HCT116 (cell line): ENCODE measurements at regions not wholly inside any gene's neighbourhood (a gene's known extent, or its start where the extent isn't known, plus 50 kb on each side); places are given as distances from the start of the nearest gene placed in this dataset.

Experiments
- ATAC-seq: fragments of 200-7000 bp; cut with Tn5 transposase; 2 replicates; pipeline ENCODE4 v1.9.1; 2020; ENCODE audit warnings: mild to moderate bottlenecking, moderate library complexity
- BruUV-seq: library from RNA; stranded (reverse); fragments of 400-500 nt; replicated peaks from 2 replicates; lab custom pipeline; 2021; lab: Mats Ljungman, UMichigan
- CTCF ChIA-PET: fragments of 300-600 bp; sonication (Branson Sonifier 250); formaldehyde crosslinking; loops from one replicate; lab custom pipeline; 2021; ENCODE audit warnings: antibody characterized with exemption; lab: Charles Lee
- POLR2A ChIA-PET: fragments of 300-600, 350-600 bp; sonication (Branson Sonifier 250); formaldehyde crosslinking; loops from one replicate; lab custom pipeline; 2021; ENCODE audit warnings: antibody characterized with exemption; lab: Charles Lee
- RAD21 ChIA-PET, 2 experiments: fragments of 300-600 bp; sonication (Branson Sonifier 250); formaldehyde crosslinking; loops; one replicate each; lab custom pipeline; 2023; ENCODE audit warnings: low total read pairs in 2 of 2; ENCODE audit not compliant: uncharacterized antibody in 2 of 2, unreplicated experiment in 2 of 2, low non-redundant PET in 1 of 2; lab: Charles Lee
- DNase-seq: peaks from one replicate; pipeline ENCODE4 v3.0.0-alpha.2; 2010; ENCODE audit warnings: low read depth, low spot score
- H2AFZ ChIP-seq: fragments of 200-600 bp; shearing (Covaris generic), sonication (generic); 2 replicates; pipeline ENCODE4 v1.6.1; 2017; ENCODE audit warnings: low read depth, mixed run types, mixed read lengths, antibody characterized with exemption, low read length; ENCODE audit not compliant: poor library complexity, severe bottlenecking
- H3K27ac ChIP-seq: 2 replicates; pipeline ENCODE4 v1.5.1; 2012; ENCODE audit warnings: low read depth, low read length
- H3K27me3 ChIP-seq: fragments of 200-600 bp; sonication (generic); 2 replicates; pipeline ENCODE4 v1.6.1; 2016; ENCODE audit warnings: mixed run types, low read length, mixed read lengths; ENCODE audit not compliant: insufficient read depth
- H3K36me3 ChIP-seq, 2 experiments: fragments of 200-500 bp in 1 of 2; fragments of 200-600 bp in 1 of 2; sonication (Bioruptor generic) in 1 of 2; sonication (generic) in 1 of 2; 2 replicates each; pipeline versions ENCODE4 v1.5.1 to v1.6.1; 2014 to 2016; ENCODE audit warnings: low read length in 2 of 2, inconsistent platforms in 1 of 2, mixed read lengths in 1 of 2, mixed run types in 1 of 2; ENCODE audit not compliant: insufficient read depth in 2 of 2, control insufficient read depth in 1 of 2
- H3K4me1 ChIP-seq, 2 experiments: fragments of 200-600 bp in 1 of 2; sonication (generic) in 1 of 2; 2 replicates each; pipeline versions ENCODE4 v1.5.1 to v1.6.1; 2012 to 2017; ENCODE audit warnings: low read length in 2 of 2, inconsistent platforms in 1 of 2, mild to moderate bottlenecking in 1 of 2, mixed read lengths in 1 of 2, mixed run types in 1 of 2, moderate library complexity in 1 of 2; ENCODE audit not compliant: insufficient read depth in 2 of 2, control insufficient read depth in 1 of 2
- H3K4me2 ChIP-seq: fragments of 200-600 bp; sonication (generic); 2 replicates; pipeline ENCODE4 v1.6.1; 2017; ENCODE audit warnings: mixed run types, low read length, mixed read lengths
- H3K4me3 ChIP-seq, 2 experiments: fragments of 200-600 bp in 1 of 2; sonication (generic) in 1 of 2; replicated peaks in 1 of 2; 2 replicates each; pipeline ENCODE4 v1.5.1; 2011 to 2016; ENCODE audit warnings: low read length in 2 of 2, control low read depth in 1 of 2, low read depth in 1 of 2, mild to moderate bottlenecking in 1 of 2, mixed read lengths in 1 of 2, mixed run types in 1 of 2
- H3K79me2 ChIP-seq: fragments of 200-600 bp; sonication (generic); 2 replicates; pipeline ENCODE4 v1.6.1; 2017; ENCODE audit warnings: mild to moderate bottlenecking, mixed run types, low read length, moderate library complexity, mixed read lengths; ENCODE audit not compliant: insufficient read depth
- H3K9ac ChIP-seq: fragments of 200-600 bp; sonication (generic); 2 replicates; pipeline ENCODE4 v1.6.1; 2016; ENCODE audit warnings: low read length, mixed read lengths
- H3K9me2 ChIP-seq: fragments of 200-600 bp; sonication (generic), shearing (Covaris generic); 2 replicates; pipeline ENCODE4 v1.6.1; 2017; ENCODE audit warnings: mixed run types, mild to moderate bottlenecking, moderate library complexity; ENCODE audit not compliant: insufficient read depth
- H3K9me3 ChIP-seq, 2 experiments: fragments of 200-500 bp in 1 of 2; fragments of 200-600 bp in 1 of 2; sonication (Bioruptor generic) in 1 of 2; sonication (generic) in 1 of 2; 2 replicates each; pipeline ENCODE4 v1.6.1; 2014 to 2017; ENCODE audit warnings: low read length in 2 of 2, mixed read lengths in 2 of 2, inconsistent platforms in 1 of 2, low read depth in 1 of 2, mild to moderate bottlenecking in 1 of 2, mixed run types in 1 of 2, moderate library complexity in 1 of 2; ENCODE audit not compliant: control insufficient read depth in 1 of 2, insufficient read depth in 1 of 2
- H4K20me1 ChIP-seq: fragments of 200-600 bp; sonication (generic), shearing (Covaris generic); 2 replicates; pipeline ENCODE4 v1.6.1; 2017; ENCODE audit warnings: mixed run types, mild to moderate bottlenecking, moderate library complexity; ENCODE audit not compliant: insufficient read depth
- CBX3 ChIP-seq: IDR thresholded peaks from 2 replicates; pipeline ENCODE4 v1.6.1; 2012; ENCODE audit warnings: low read depth
- CEBPB ChIP-seq: IDR thresholded peaks from 2 replicates; pipeline ENCODE4 v1.6.1; 2012; ENCODE audit warnings: low read depth
- ELF1 ChIP-seq: IDR thresholded peaks from 2 replicates; pipeline ENCODE4 v1.6.1; 2012; ENCODE audit warnings: low read depth, borderline replicate concordance
- POLR2A ChIP-seq: IDR thresholded peaks from 2 replicates; pipeline ENCODE4 v1.7.0; 2011; ENCODE audit warnings: borderline replicate concordance; ENCODE audit not compliant: insufficient read depth, insufficient read length; ENCODE audit errors: extremely low read depth
- RAD21 ChIP-seq: IDR thresholded peaks from 2 replicates; pipeline ENCODE4 v1.6.1; 2012; ENCODE audit warnings: low read depth, mild to moderate bottlenecking
- TCF7L2 ChIP-seq: IDR thresholded peaks from 2 replicates; pipeline ENCODE4 v1.7.0; 2011; ENCODE audit warnings: borderline replicate concordance, inconsistent platforms; ENCODE audit not compliant: insufficient read depth, insufficient read length; ENCODE audit errors: extremely low read depth
- YY1 ChIP-seq: IDR thresholded peaks from 2 replicates; pipeline ENCODE4 v1.6.1; 2011; ENCODE audit warnings: low read length, low read depth, moderate library complexity, mild to moderate bottlenecking; ENCODE audit not compliant: insufficient replicate concordance; ENCODE audit errors: extremely low read depth
- intact Hi-C: fragments of 100-400 bp; cut with micrococcal nuclease; formaldehyde crosslinking; loops from 2 replicates; pipeline ENCODE4 v1.10.0; 2022
- TF ChIP-seq, protein P1 (sequence below): IDR thresholded peaks from 2 replicates; pipeline ENCODE4 v1.6.1; 2012; ENCODE audit warnings: low read depth
- TF ChIP-seq, protein P2 (sequence below): IDR thresholded peaks from 2 replicates; pipeline ENCODE4 v1.6.1; 2012

DNA sequence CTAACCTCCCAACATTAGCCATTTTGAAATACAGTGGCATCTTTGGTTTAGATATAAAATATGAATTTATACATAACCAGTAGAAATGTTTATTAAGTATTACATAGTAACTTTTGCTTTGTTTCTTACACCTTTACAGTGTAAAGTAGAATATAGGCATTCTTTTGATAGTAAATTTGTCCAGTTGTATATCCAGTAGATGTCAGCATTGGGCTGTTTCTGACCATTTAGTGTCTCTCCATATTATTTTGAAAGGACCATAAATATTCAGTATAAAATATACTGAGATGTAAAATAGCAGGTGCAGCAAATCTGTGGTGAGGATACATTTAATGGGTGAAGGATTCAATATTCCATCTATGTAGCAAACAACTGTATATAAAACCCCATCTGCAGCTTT, 115.8 kb upstream of the ZRANB2 start:
- TF ChIP-seq, protein P1, sequence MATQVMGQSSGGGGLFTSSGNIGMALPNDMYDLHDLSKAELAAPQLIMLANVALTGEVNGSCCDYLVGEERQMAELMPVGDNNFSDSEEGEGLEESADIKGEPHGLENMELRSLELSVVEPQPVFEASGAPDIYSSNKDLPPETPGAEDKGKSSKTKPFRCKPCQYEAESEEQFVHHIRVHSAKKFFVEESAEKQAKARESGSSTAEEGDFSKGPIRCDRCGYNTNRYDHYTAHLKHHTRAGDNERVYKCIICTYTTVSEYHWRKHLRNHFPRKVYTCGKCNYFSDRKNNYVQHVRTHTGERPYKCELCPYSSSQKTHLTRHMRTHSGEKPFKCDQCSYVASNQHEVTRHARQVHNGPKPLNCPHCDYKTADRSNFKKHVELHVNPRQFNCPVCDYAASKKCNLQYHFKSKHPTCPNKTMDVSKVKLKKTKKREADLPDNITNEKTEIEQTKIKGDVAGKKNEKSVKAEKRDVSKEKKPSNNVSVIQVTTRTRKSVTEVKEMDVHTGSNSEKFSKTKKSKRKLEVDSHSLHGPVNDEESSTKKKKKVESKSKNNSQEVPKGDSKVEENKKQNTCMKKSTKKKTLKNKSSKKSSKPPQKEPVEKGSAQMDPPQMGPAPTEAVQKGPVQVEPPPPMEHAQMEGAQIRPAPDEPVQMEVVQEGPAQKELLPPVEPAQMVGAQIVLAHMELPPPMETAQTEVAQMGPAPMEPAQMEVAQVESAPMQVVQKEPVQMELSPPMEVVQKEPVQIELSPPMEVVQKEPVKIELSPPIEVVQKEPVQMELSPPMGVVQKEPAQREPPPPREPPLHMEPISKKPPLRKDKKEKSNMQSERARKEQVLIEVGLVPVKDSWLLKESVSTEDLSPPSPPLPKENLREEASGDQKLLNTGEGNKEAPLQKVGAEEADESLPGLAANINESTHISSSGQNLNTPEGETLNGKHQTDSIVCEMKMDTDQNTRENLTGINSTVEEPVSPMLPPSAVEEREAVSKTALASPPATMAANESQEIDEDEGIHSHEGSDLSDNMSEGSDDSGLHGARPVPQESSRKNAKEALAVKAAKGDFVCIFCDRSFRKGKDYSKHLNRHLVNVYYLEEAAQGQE, result no peak
- TF ChIP-seq CBX3, result no peak
- TF ChIP-seq, protein P2, sequence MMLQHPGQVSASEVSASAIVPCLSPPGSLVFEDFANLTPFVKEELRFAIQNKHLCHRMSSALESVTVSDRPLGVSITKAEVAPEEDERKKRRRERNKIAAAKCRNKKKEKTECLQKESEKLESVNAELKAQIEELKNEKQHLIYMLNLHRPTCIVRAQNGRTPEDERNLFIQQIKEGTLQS, result no peak
- no peak for TF ChIP-seq TCF7L2
- no peak for TF ChIP-seq CEBPB
- 0 out of 2 replicates have a peak, but pooled peaks have one; percentile 23 for TF ChIP-seq RAD21
- TF ChIP-seq YY1, result no peak
- no peak for TF ChIP-seq ELF1
- TF ChIP-seq POLR2A, result no peak
- Histone ChIP-seq H3K4me2 (no peak overlapping the region), H3K79me2 (no peaks in the 10 kb centered on the region), H3K9me2 (no peaks in the 10 kb centered on the region), H3K36me3 (no peaks in the 10 kb centered on the region), H4K20me1 (no peaks in the 10 kb centered on the region), H3K4me1 (no peaks in the 10 kb centered on the region), H3K27me3 (no peaks in the 10 kb centered on the region), H3K27ac (no peak overlapping the region), H2AFZ (no peak overlapping the region), H3K9ac (no peak overlapping the region), H3K4me3 (no peak overlapping the region), H3K9me3 (no peaks in the 10 kb centered on the region)
- DNase-seq (no peak), ATAC-seq (no peak)
- intact Hi-C loops, result no loop called here
- ChIA-PET CTCF (no interaction called here), POLR2A (no interaction called here), RAD21 (no interaction called here)
- no TSS peak for BruUV-seq
